ENCODE measurements at regions not wholly inside any gene's neighbourhood (a gene's known extent, or its start where the extent isn't known, plus 50 kb on each side); places are given as distances from the start of the nearest gene placed in this dataset.

DNA sequence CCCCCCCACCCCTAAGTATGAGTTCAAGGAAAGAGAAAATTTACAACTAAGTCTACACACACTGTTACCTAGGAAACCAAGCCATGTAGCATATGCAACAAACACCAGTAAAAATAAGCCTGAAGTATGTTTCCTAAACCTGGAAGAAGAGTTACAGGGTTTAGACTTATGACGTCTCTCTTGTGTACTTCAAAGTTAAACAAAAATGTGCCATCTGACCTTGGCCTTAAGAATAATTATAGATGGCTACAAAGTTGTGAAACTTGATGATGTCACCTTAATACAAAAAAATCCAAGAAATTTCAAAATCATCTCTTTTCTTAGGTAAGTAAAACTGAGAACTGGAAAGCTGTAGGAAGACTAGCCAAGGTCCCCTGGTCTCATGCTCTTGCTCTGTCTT, 297.6 kb upstream of the NRXN1 start:
- no peak for TF ChIP-seq CTCF (IDR thresholded peaks at IDR 0.05)

DNA sequence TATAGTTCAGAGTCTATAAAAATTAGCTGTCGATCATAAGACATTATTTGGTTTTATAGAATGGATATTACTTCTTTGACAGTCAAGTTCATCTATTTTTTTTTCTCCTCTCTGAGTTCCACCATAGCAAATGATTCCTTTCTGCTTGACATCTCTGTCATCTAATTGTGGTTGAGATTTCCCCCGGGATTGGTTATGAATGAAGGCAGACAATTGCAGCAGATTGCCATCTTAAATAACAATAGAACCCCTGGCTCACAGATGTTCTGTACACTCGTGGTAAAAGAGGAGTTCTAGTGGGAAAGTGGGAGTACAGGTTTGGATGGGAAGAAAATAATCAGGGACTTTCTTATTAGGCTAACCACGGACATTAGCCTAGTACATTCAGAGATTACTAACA, 292.1 kb upstream of the NRXN1 start:
- DNase-seq (ENCODE audit: low spot score), result no peak
- TF ChIP-seq CTCF (IDR thresholded peaks at IDR 0.05), result no peak
- no peak for ATAC-seq (ENCODE audit: low FRiP score)

More for the DNA sequence above, 297.6 kb upstream of the NRXN1 start:
- ATAC-seq (ENCODE audit: low FRiP score) (no peak), DNase-seq (ENCODE audit: low spot score) (no peak)

DNA sequence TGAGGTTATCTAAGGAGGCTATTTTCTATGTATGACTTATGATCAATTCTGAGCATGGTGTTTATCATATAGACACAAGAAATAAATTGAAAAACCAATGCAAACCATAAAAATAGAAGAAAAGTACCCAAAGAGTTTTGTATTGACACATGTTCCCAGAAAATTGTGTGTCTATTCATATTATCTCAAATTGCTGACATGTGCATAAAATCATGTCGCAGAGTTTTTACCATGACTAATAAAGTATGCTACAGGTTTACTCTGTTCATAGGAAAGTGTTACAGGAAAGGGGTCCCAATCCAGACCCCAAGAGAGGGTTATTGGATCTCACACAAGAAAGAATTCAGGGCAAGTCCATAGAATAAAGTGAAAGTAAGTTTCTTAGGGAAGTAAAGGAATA, 290.7 kb upstream of the NRXN1 start:
- ATAC-seq (ENCODE audit: low FRiP score) (no peak), DNase-seq (ENCODE audit: low spot score) (no peak)
- TF ChIP-seq CTCF (IDR thresholded peaks at IDR 0.05), result no peak

GRCh38 chr2:51304311-51304710, 272.4 kb upstream of the NRXN1 start:
- no peak for TF ChIP-seq CTCF (IDR thresholded peaks at IDR 0.05)
- no peak for ATAC-seq (ENCODE audit: low FRiP score)

GRCh38 chr2:51301381-51301780, 269.4 kb upstream of the NRXN1 start:
- ATAC-seq (ENCODE audit: low FRiP score) (no peak), DNase-seq (ENCODE audit: low spot score) (no peak)
- TF ChIP-seq CTCF (IDR thresholded peaks at IDR 0.05), result no peak

More at GRCh38 chr2:51304311-51304710, 272.4 kb upstream of the NRXN1 start:
- DNase-seq (ENCODE audit: low spot score), result no peak

DNA sequence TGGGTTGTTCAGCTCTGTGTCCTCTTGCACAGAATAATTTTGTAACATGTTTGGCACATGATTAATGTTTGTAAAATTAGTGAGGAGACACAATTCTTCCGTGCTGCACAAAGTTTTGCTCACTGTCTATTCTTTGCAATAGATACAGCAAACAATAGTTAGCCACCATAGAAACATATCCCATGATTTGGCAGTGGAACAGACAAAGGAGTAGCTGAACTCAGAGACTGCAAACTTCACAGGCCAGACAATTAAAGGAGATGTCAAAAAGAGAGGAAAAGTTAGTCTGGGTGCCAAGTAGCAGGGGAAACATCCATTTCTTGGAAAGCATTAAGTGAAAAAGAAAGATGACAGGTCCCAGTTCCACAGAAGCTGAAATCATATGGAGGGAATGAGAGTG, 267.4 kb upstream of the NRXN1 start:
- TF ChIP-seq CTCF (IDR thresholded peaks at IDR 0.05), result no peak
- no peak for ATAC-seq (ENCODE audit: low FRiP score)
- DNase-seq (ENCODE audit: low spot score), result no peak

DNA sequence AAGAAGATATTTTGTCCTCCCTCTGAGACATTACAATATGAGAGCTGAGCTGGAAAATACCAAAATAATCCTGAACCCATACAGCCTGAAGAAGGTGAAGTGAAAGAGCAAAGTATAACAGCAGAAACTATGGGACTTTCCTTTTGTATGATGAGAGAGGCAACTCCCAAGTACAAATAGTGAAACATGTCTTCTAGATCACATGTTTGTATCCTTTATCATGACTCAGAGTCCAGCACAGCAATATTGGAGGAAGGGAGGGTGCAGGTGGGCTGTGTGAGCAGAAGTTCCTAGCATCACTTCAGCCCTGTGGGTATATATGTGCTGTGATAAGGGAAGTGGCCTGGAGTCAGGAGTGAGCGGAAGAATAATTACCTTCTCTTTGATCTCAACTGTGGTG, 265.6 kb upstream of the NRXN1 start:
- TF ChIP-seq CTCF (IDR thresholded peaks at IDR 0.05), result no peak
- DNase-seq (ENCODE audit: low spot score) (no peak), ATAC-seq (ENCODE audit: low FRiP score) (no peak)

Data from omental fat pad (tissue), 3 donors.